ENCODE measurements at regions not wholly inside any gene's neighbourhood (a gene's known extent, or its start where the extent isn't known, plus 50 kb on each side); places are given as distances from the start of the nearest gene placed in this dataset.

- DNase-seq (no peak), ATAC-seq (ENCODE audit: low read depth) (no peak)
- no peaks in the 10 kb centered on the region for H3K4me1 ChIP-seq (ENCODE audit: control insufficient read depth in 2 of 2, insufficient read depth in 2 of 2, low read length in 2 of 2)
- no peak overlapping the region for H3K4me2 ChIP-seq (replicated peaks; ENCODE audit: low read depth, low read length, poor library complexity, severe bottlenecking)
- no peak overlapping the region for H3K4me3 ChIP-seq (ENCODE audit: control extremely low read depth in 1 of 5, extremely low read depth in 1 of 5, insufficient read depth in 1 of 5, low read depth in 2 of 5, low read length in 4 of 5)
- no peak overlapping the region for H2AFZ ChIP-seq (ENCODE audit: insufficient read depth, low read depth, low read length, poor library complexity, severe bottlenecking)
- Mint-ChIP-seq H3K4me1 (no peaks in the 10 kb centered on the region), H3K9me3 (ENCODE audit: insufficient read depth) (peaks cover 4% of the 10 kb centered on the region), H3K27me3 (no peaks in the 10 kb centered on the region), H3K4me3 (no peak overlapping the region), H3K27ac (no peak overlapping the region)
- no peaks in the 10 kb centered on the region for H3K27me3 ChIP-seq (replicated peaks in 1 of 4; ENCODE audit: control extremely low read depth in 1 of 4, control insufficient read depth in 3 of 4, insufficient read depth in 4 of 4, low read length in 3 of 4)
- intact Hi-C loops (cut with micrococcal nuclease): no loop called here
- CTCF ChIA-PET: no interaction called here
- TF ChIP-seq EZH2 (IDR thresholded peaks at IDR 0.05; ENCODE audit: borderline replicate concordance, insufficient read depth, low read depth, low read length, poor library complexity, severe bottlenecking) (no peak), CTCF (IDR thresholded peaks at IDR 0.05) (no peak)
- H4K20me1 ChIP-seq (ENCODE audit: control insufficient read depth, insufficient read depth, low read length, poor library complexity, severe bottlenecking): no peaks in the 10 kb centered on the region
- H3K9ac ChIP-seq (ENCODE audit: low read length): no peak overlapping the region
- no peak overlapping the region for H3K27ac ChIP-seq (ENCODE audit: low read length in 2 of 2)
- H3K9me3 ChIP-seq (ENCODE audit: control extremely low read depth in 1 of 3, control insufficient read depth in 2 of 3, insufficient read depth in 1 of 3, low read length in 2 of 3): no peaks in the 10 kb centered on the region
- POLR2A ChIA-PET: no interaction called here
- H3K79me2 ChIP-seq (ENCODE audit: control insufficient read depth, insufficient read depth, low read length): no peaks in the 10 kb centered on the region
- 96% methylated on average over 3 of the region's 3 CpGs for WGBS (ENCODE audit: insufficient coverage)
- H3K36me3 ChIP-seq (replicated peaks in 1 of 2; ENCODE audit: control extremely low read depth in 1 of 2, control insufficient read depth in 1 of 2, extremely low read depth in 1 of 2, insufficient read depth in 2 of 2, low read length in 1 of 2): no peaks in the 10 kb centered on the region
Observed at GRCh38 chr10:33939892-33940291, 605.4 kb upstream of the NRP1 start.

- Histone ChIP-seq H3K9me3 (ENCODE audit: control extremely low read depth in 1 of 3, control insufficient read depth in 2 of 3, insufficient read depth in 1 of 3, low read length in 2 of 3) (no peaks in the 10 kb centered on the region), H3K27me3 (replicated peaks in 1 of 4; ENCODE audit: control extremely low read depth in 1 of 4, control insufficient read depth in 3 of 4, insufficient read depth in 4 of 4, low read length in 3 of 4) (no peaks in the 10 kb centered on the region), H3K4me2 (replicated peaks; ENCODE audit: low read depth, low read length, poor library complexity, severe bottlenecking) (no peak overlapping the region), H3K4me1 (ENCODE audit: control insufficient read depth in 2 of 2, insufficient read depth in 2 of 2, low read length in 2 of 2) (no peaks in the 10 kb centered on the region), H3K9ac (ENCODE audit: low read length) (no peak overlapping the region), H3K36me3 (replicated peaks in 1 of 2; ENCODE audit: control extremely low read depth in 1 of 2, control insufficient read depth in 1 of 2, extremely low read depth in 1 of 2, insufficient read depth in 2 of 2, low read length in 1 of 2) (no peaks in the 10 kb centered on the region), H4K20me1 (ENCODE audit: control insufficient read depth, insufficient read depth, low read length, poor library complexity, severe bottlenecking) (no peaks in the 10 kb centered on the region), H3K79me2 (ENCODE audit: control insufficient read depth, insufficient read depth, low read length) (no peaks in the 10 kb centered on the region), H3K4me3 (ENCODE audit: control extremely low read depth in 1 of 5, extremely low read depth in 1 of 5, insufficient read depth in 1 of 5, low read depth in 2 of 5, low read length in 4 of 5) (no peak overlapping the region), H3K27ac (ENCODE audit: low read length in 2 of 2) (no peak overlapping the region), H2AFZ (ENCODE audit: insufficient read depth, low read depth, low read length, poor library complexity, severe bottlenecking) (no peak overlapping the region)
- intact Hi-C loops (cut with micrococcal nuclease): no loop called here
- Mint-ChIP-seq H3K27ac (no peak overlapping the region), H3K9me3 (ENCODE audit: insufficient read depth) (peaks cover 4% of the 10 kb centered on the region), H3K4me1 (no peaks in the 10 kb centered on the region), H3K27me3 (no peaks in the 10 kb centered on the region), H3K4me3 (no peak overlapping the region)
- WGBS (ENCODE audit: insufficient coverage): no CpG with 5 or more reads among the region's 4 CpGs
- TF ChIP-seq CTCF (IDR thresholded peaks at IDR 0.05): no peak
- ChIA-PET POLR2A (no interaction called here), CTCF (no interaction called here)
- ATAC-seq (ENCODE audit: low read depth) (no peak), DNase-seq (no peak)
Observed at GRCh38 chr10:33939410-33939809, 604.9 kb upstream of the NRP1 start.

Measured in B cell (primary cell).